H9 (cell line): ENCODE measurements at regions not wholly inside any gene's neighbourhood (a gene's known extent, or its start where the extent isn't known, plus 50 kb on each side); places are given as distances from the start of the nearest gene placed in this dataset.

Source experiments
- DNase-seq: peaks from one replicate; pipeline ENCODE4 v3.0.0-alpha.2; 2017
- H2AFZ ChIP-seq: one replicate; pipeline ENCODE4 v1.6.1; 2013; ENCODE audit warnings: mild to moderate bottlenecking, low read length, control low read depth, moderate library complexity
- H2AK5ac ChIP-seq: 2 replicates; pipeline ENCODE4 v1.6.1; 2013; ENCODE audit warnings: low read length, control low read depth, mixed read lengths; ENCODE audit not compliant: insufficient read length
- H2BK120ac ChIP-seq: one replicate; pipeline ENCODE4 v1.6.1; 2013; ENCODE audit warnings: low read depth, mild to moderate bottlenecking, low read length, control low read depth, inconsistent platforms; ENCODE audit not compliant: poor library complexity, severe bottlenecking
- H2BK12ac ChIP-seq: 2 replicates; pipeline ENCODE4 v1.6.1; 2013; ENCODE audit warnings: low read length, control low read depth, mixed read lengths, low read depth; ENCODE audit not compliant: insufficient read length
- H2BK15ac ChIP-seq: 2 replicates; pipeline ENCODE4 v1.6.1; 2013; ENCODE audit warnings: low read depth, low read length, control low read depth
- H2BK20ac ChIP-seq: one replicate; pipeline ENCODE4 v1.6.1; 2013; ENCODE audit warnings: low read depth, mild to moderate bottlenecking, low read length, control low read depth, inconsistent platforms; ENCODE audit not compliant: poor library complexity, severe bottlenecking
- H2BK5ac ChIP-seq: 2 replicates; pipeline ENCODE4 v1.6.1; 2013; ENCODE audit warnings: low read length, control low read depth, mixed read lengths; ENCODE audit not compliant: insufficient read length
- H3K14ac ChIP-seq: 2 replicates; pipeline ENCODE4 v1.6.1; 2013; ENCODE audit warnings: low read length, control low read depth; ENCODE audit not compliant: insufficient read depth
- H3K18ac ChIP-seq: 2 replicates; pipeline ENCODE4 v1.6.1; 2013; ENCODE audit warnings: low read depth, mild to moderate bottlenecking, mixed read lengths, low read length, control low read depth; ENCODE audit not compliant: insufficient read length
- H3K23ac ChIP-seq: 2 replicates; pipeline ENCODE4 v1.6.1; 2013; ENCODE audit warnings: low read length, control low read depth, mixed read lengths, low read depth; ENCODE audit not compliant: insufficient read length
- H3K23me2 ChIP-seq: 2 replicates; pipeline ENCODE4 v1.6.1; 2013; ENCODE audit warnings: low read depth, mild to moderate bottlenecking, mixed read lengths, low read length, control low read depth; ENCODE audit not compliant: insufficient read length, poor library complexity, severe bottlenecking
- H3K27ac ChIP-seq: 2 replicates; pipeline ENCODE4 v1.5.1; 2013; ENCODE audit warnings: low read length, control low read depth, mixed read lengths, low read depth; ENCODE audit not compliant: insufficient read length
- H3K27me3 ChIP-seq: 2 replicates; pipeline ENCODE4 v1.6.1; 2013; ENCODE audit warnings: low read length, control low read depth, inconsistent platforms; ENCODE audit not compliant: insufficient read depth
- H3K4ac ChIP-seq: 2 replicates; pipeline ENCODE4 v1.6.1; 2013; ENCODE audit warnings: low read depth, mild to moderate bottlenecking, control low read depth, inconsistent platforms, low read length, moderate library complexity
- H3K4me1 ChIP-seq: 2 replicates; pipeline ENCODE4 v1.6.1; 2013; ENCODE audit warnings: low read length, control low read depth, inconsistent platforms; ENCODE audit not compliant: insufficient read depth
- H3K4me2 ChIP-seq: 2 replicates; pipeline ENCODE4 v1.6.1; 2013; ENCODE audit warnings: low read length, control low read depth, mixed read lengths; ENCODE audit not compliant: insufficient read length, insufficient read depth
- H3K56ac ChIP-seq: 2 replicates; pipeline ENCODE4 v1.6.1; 2013; ENCODE audit warnings: low read depth, mild to moderate bottlenecking, mixed read lengths, low read length, control low read depth; ENCODE audit not compliant: insufficient read length
- H3K79me1 ChIP-seq: 2 replicates; pipeline ENCODE4 v1.6.1; 2013; ENCODE audit warnings: low read depth, mild to moderate bottlenecking, moderate library complexity, low read length, control low read depth, inconsistent platforms; ENCODE audit not compliant: insufficient read depth, poor library complexity, severe bottlenecking
- H3K79me2 ChIP-seq: 2 replicates; pipeline ENCODE4 v1.6.1; 2013; ENCODE audit warnings: low read length, control low read depth, inconsistent platforms; ENCODE audit not compliant: insufficient read depth
- H3K9ac ChIP-seq: 2 replicates; pipeline ENCODE4 v1.6.1; 2013; ENCODE audit warnings: low read length, control low read depth, mixed read lengths; ENCODE audit not compliant: insufficient read length; ENCODE audit errors: extremely low read depth
- H3K9me3 ChIP-seq: one replicate; pipeline ENCODE4 v1.6.1; 2013; ENCODE audit warnings: low read depth, low read length, inconsistent platforms; ENCODE audit not compliant: control insufficient read depth
- H3T11ph ChIP-seq: one replicate; pipeline ENCODE4 v1.6.1; 2013; ENCODE audit warnings: mild to moderate bottlenecking, low read length, control low read depth, inconsistent platforms
- H4K20me1 ChIP-seq: one replicate; pipeline ENCODE4 v1.6.1; 2013; ENCODE audit not compliant: control insufficient read depth, insufficient read length, insufficient read depth
- H4K5ac ChIP-seq: 2 replicates; pipeline ENCODE4 v1.6.1; 2013; ENCODE audit warnings: low read depth, mild to moderate bottlenecking, mixed read lengths, low read length, control low read depth; ENCODE audit not compliant: insufficient read length
- H4K8ac ChIP-seq: replicated peaks from 2 replicates; pipeline ENCODE4 v1.6.1; 2013; ENCODE audit warnings: low read length, control low read depth, mixed read lengths, low read depth; ENCODE audit not compliant: insufficient read length
- H4K91ac ChIP-seq: 2 replicates; pipeline ENCODE4 v1.6.1; 2013; ENCODE audit warnings: low read depth, mild to moderate bottlenecking, moderate library complexity, mixed read lengths, low read length, control low read depth; ENCODE audit not compliant: insufficient read length
- H3K27ac Mint-ChIP-seq, 3 experiments: 2 replicates in 2 of 3; 3 replicates in 1 of 3; pipeline ENCODE4 v1.8.0; 2020 to 2021; ENCODE audit warnings: mixed read lengths in 3 of 3, mild to moderate bottlenecking in 1 of 3, moderate library complexity in 1 of 3
- H3K27me3 Mint-ChIP-seq: 2 replicates; pipeline ENCODE4 v1.8.0; 2021; ENCODE audit warnings: low read depth, mild to moderate bottlenecking, moderate library complexity, mixed read lengths
- H3K36me3 Mint-ChIP-seq, 3 experiments: 2 replicates in 2 of 3; 3 replicates in 1 of 3; pipeline ENCODE4 v1.8.0; 2020 to 2021; ENCODE audit warnings: low read depth in 3 of 3, mixed read lengths in 3 of 3; ENCODE audit not compliant: insufficient read depth in 1 of 3
- H3K4me1 Mint-ChIP-seq, 2 experiments: 2 replicates each; pipeline ENCODE4 v1.8.0; 2020; ENCODE audit warnings: mixed read lengths in 2 of 2
- H3K4me3 Mint-ChIP-seq, 2 experiments: 2 replicates in 1 of 2; 3 replicates in 1 of 2; pipeline ENCODE4 v1.8.0; 2020 to 2021; ENCODE audit warnings: mild to moderate bottlenecking in 2 of 2, mixed read lengths in 2 of 2, moderate library complexity in 1 of 2
- H3K9me3 Mint-ChIP-seq, 2 experiments: 2 replicates in 1 of 2; 3 replicates in 1 of 2; pipeline ENCODE4 v1.8.0; 2020; ENCODE audit warnings: mild to moderate bottlenecking in 2 of 2, mixed read lengths in 2 of 2, moderate library complexity in 1 of 2
- CTCF ChIP-seq: fragments of 200-600 bp; sonication (generic); conservative IDR thresholded peaks from 3 replicates; pipeline ENCODE4 v1.8.0; 2021; ENCODE audit warnings: antibody characterized with exemption, mild to moderate bottlenecking
- WGBS: extraction: QIAGEN DNeasy Blood & Tissue Kit; methylation state at CpG from one replicate; pipeline ENCODE4 v1.1.7; 2013; ENCODE audit warnings: missing lambda C conversion rate, low lambda C conversion rate, mixed read lengths; ENCODE audit not compliant: insufficient read length; ENCODE audit errors: extremely low coverage; 5-methylcytosine and 5-hydroxymethylcytosine counted together

- Histone ChIP-seq H4K8ac (no peak overlapping the region), H4K5ac (no peak overlapping the region), H3K4me1 (no peaks in the 10 kb centered on the region), H3K14ac (no peak overlapping the region), H3K18ac (no peak overlapping the region), H4K91ac (no peak overlapping the region), H3K27ac (no peak overlapping the region), H2AK5ac (no peak overlapping the region), H3K23me2 (no peaks in the 10 kb centered on the region), H3K79me2 (no peaks in the 10 kb centered on the region), H2BK20ac (no peak overlapping the region), H2BK5ac (no peak overlapping the region), H3K4ac (no peak overlapping the region), H2BK15ac (no peak overlapping the region), H4K20me1 (no peaks in the 10 kb centered on the region), H3K9me3 (no peaks in the 10 kb centered on the region), H3K79me1 (no peaks in the 10 kb centered on the region), H2BK120ac (no peak overlapping the region), H3T11ph (no peak overlapping the region), H3K27me3 (no peaks in the 10 kb centered on the region), H3K23ac (no peak overlapping the region), H3K56ac (no peak overlapping the region), H2BK12ac (no peak overlapping the region), H2AFZ (no peak overlapping the region), H3K9ac (no peak overlapping the region), H3K4me2 (no peak overlapping the region)
- Mint-ChIP-seq H3K36me3 (no peaks in the 10 kb centered on the region), H3K4me3 (no peak overlapping the region), H3K27ac (no peak overlapping the region), H3K9me3 (peaks cover 0 to 3% of the 10 kb centered on the region in 2 experiments; a peak in 1 of 5 replicates), H3K4me1 (no peaks in the 10 kb centered on the region), H3K27me3 (no peaks in the 10 kb centered on the region)
- no peak for DNase-seq
- TF ChIP-seq CTCF, result no peak
- WGBS, result no CpG with 5 or more reads among the region's 2 CpGs
Observed at GRCh38 chr3:102170545-102170944, 264.3 kb upstream of the ZPLD1 start.
